BE2C (cell line): ENCODE measurements at regions not wholly inside any gene's neighbourhood (a gene's known extent, or its start where the extent isn't known, plus 50 kb on each side); places are given as distances from the start of the nearest gene placed in this dataset.
"Not testable (repeated sequence)": the region's sequence is repeated elsewhere in the genome, so short reads cannot be mapped to it uniquely, and the experiment has no call there.

Experiments used
- DNase-seq: peaks from one replicate; pipeline ENCODE4 v3.0.0-alpha.2; 2020
- H3K27me3 ChIP-seq: fragments of 250-450 bp; sonication (Bioruptor Pico); 2 replicates; pipeline ENCODE4 v1.5.1; 2020; ENCODE audit warnings: mild to moderate bottlenecking
- H3K36me3 ChIP-seq: fragments of 250-450 bp; sonication (Bioruptor Pico); 2 replicates; pipeline ENCODE4 v1.5.1; 2020; ENCODE audit warnings: mild to moderate bottlenecking
- H3K4me1 ChIP-seq: fragments of 250-450 bp; sonication (Bioruptor Pico); 2 replicates; pipeline ENCODE4 v1.5.1; 2020
- H3K4me3 ChIP-seq: 2 replicates; pipeline ENCODE4 v1.5.1; 2011; ENCODE audit warnings: low read depth, low read length
- H3K9me3 ChIP-seq: fragments of 250-450 bp; sonication (Bioruptor Pico); 2 replicates; pipeline ENCODE4 v1.5.1; 2020
- TF ChIP-seq, protein P1 (sequence below): IDR thresholded peaks from 2 replicates; pipeline ENCODE4 v1.5.1; 2012; ENCODE audit warnings: mild to moderate bottlenecking, low read depth, low read length

DNA sequence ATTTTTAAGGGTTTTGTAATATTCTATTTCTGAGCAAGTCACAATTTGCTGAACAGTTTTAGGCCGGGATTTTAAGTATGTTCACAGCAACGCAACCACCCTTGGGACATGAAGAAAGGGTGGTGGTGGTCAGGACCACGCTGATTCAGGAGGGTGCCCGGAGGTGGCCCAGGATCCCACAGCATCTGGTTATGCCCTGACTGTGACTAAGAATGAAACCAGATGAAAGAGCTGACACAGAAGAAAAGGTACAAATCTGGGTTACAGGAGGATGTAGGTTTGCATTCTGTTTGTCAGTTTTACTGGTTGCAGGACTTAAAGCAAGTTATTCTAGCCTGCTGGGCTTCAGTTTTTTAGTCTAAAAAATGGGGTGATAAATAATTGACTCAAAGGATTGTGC is 279.7 kb downstream of the CCSER2 start:
- H3K36me3 ChIP-seq, result no peaks in the 10 kb centered on the region
- no peak overlapping the region for H3K4me3 ChIP-seq
- H3K4me1 ChIP-seq, result no peaks in the 10 kb centered on the region
- H3K9me3 ChIP-seq, result no peaks in the 10 kb centered on the region
- DNase-seq, result no peak
- TF ChIP-seq, protein P1, sequence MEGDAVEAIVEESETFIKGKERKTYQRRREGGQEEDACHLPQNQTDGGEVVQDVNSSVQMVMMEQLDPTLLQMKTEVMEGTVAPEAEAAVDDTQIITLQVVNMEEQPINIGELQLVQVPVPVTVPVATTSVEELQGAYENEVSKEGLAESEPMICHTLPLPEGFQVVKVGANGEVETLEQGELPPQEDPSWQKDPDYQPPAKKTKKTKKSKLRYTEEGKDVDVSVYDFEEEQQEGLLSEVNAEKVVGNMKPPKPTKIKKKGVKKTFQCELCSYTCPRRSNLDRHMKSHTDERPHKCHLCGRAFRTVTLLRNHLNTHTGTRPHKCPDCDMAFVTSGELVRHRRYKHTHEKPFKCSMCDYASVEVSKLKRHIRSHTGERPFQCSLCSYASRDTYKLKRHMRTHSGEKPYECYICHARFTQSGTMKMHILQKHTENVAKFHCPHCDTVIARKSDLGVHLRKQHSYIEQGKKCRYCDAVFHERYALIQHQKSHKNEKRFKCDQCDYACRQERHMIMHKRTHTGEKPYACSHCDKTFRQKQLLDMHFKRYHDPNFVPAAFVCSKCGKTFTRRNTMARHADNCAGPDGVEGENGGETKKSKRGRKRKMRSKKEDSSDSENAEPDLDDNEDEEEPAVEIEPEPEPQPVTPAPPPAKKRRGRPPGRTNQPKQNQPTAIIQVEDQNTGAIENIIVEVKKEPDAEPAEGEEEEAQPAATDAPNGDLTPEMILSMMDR, result no peak
- 0 out of 2 replicates have a peak, but pooled peaks cover 6% of the 10 kb centered on the region for H3K27me3 ChIP-seq

DNA sequence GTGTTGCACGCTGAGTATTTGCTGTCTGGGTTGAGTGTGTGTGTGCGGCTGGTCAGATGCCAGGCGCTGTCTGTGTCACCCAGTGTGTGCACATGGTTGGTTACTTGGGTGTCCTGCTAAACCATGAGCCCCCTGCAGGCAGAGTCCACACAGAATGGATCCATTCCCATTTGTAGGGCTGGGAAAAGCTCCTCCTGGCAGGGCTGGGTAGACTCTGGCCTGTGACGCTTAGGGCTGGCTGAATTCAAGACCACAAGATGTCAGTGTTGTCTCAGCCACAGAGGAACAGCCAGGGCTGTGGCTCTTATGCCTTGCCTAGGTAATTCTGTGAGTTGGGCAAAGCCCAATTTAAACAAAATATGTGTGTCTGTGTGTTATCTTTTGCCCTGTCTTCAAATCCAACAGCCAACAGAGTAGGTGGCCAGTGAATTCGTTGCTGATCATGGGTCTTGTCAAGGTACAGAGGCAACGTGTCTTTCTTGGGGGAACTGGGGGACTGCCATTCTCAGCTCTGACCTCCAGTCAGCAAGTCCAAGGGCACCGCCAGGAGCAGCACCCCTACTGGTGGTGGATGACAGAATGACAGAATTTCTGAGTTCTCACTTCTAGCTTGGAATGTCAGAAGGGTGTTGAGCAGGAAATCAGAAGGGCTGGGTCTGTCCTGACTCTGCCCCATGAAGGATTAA is 285.1 kb downstream of the CCSER2 start:
- Histone ChIP-seq H3K4me3 (no peak overlapping the region), H3K36me3 (no peaks in the 10 kb centered on the region), H3K4me1 (no peaks in the 10 kb centered on the region), H3K27me3 (0 out of 2 replicates have a peak, but pooled peaks cover 6% of the 10 kb centered on the region), H3K9me3 (no peaks in the 10 kb centered on the region)
- DNase-seq, result peak; percentile 55
- TF ChIP-seq, protein P1, result peak; percentile 64

DNA sequence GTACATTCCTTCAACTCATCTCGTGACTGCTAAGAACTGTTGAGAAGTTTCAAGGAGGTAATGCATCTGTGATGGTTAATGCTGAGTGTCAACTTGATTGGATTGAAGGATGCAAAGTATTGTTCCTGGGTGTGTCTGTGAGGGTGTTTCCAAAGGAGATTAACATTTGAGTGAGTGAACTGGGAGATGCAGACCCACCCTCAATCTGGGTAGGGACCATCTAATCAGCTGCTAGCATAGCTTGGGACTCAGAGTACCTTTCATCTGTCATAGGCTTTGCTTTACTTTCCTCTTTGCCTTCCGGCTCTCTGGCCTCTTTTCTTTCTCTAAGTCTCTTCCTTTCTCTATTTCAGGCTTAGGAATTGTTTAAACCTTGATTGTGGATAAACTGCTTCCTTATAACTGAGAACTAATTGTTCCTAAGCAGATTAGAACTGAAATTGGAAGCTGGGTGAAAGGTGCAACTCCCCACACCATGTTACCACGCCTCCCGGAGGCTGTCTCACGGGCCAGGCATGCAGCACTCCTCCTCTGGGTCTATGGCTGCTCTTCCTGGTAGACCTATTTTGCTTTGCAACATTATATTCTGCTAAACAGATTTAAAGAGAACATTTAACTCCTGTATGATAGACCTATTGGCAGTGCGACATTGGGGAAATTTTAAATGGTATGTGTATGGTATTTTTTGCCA is 298.2 kb downstream of the CCSER2 start:
- no peaks in the 10 kb centered on the region for H3K4me1 ChIP-seq
- no peaks in the 10 kb centered on the region for H3K27me3 ChIP-seq
- no peaks in the 10 kb centered on the region for H3K36me3 ChIP-seq
- no peaks in the 10 kb centered on the region for H3K9me3 ChIP-seq
- TF ChIP-seq, protein P1, result no peak
- no peak for DNase-seq
- H3K4me3 ChIP-seq, result no peak overlapping the region

DNA sequence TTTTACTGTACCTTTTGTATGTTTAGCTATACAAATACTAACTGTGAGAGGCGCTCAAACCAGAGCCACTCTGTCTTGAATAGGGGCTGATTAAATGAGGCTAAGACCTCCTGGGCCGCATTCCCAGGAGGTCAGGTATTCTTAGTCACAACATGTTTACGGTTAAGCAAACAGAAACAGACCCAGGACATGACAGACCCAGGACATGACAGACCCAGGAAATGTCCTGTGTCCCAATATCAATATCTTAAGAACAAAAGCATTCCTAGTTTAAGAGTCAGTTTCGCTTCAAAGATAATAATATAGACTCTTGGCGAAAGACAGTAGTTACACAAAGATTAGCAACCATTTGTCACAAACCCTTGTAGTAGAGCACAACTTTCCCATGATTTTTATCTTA is 304.5 kb downstream of the CCSER2 start:
- TF ChIP-seq, protein P1, result no peak
- Histone ChIP-seq H3K9me3 (no peaks in the 10 kb centered on the region), H3K36me3 (no peaks in the 10 kb centered on the region), H3K4me1 (no peaks in the 10 kb centered on the region), H3K4me3 (no peak overlapping the region), H3K27me3 (no peaks in the 10 kb centered on the region)
- no peak for DNase-seq

DNA sequence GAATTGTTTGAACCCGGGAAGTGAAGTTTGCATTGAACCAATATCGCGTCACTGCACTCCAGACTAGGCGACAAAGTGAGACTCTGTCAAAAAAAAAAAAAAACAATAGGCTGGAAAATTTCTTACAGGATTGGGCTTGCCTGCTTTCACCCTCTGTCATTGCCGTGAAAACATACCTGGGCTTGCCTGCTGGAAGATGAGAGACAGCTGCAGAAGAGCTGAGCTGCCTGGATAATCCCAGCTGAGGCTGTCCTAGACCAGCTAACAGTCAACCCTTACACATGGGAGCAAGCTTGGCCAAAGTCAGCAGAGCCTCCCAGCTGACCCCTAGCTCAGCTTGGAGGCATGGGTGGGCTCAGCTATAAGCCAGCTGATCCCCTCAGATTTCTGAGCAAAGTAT is 306.2 kb downstream of the CCSER2 start:
- no peaks in the 10 kb centered on the region for H3K27me3 ChIP-seq
- DNase-seq, result no peak
- no peak overlapping the region for H3K4me3 ChIP-seq
- no peaks in the 10 kb centered on the region for H3K36me3 ChIP-seq
- no peaks in the 10 kb centered on the region for H3K4me1 ChIP-seq
- TF ChIP-seq, protein P1, result no peak
- H3K9me3 ChIP-seq, result no peaks in the 10 kb centered on the region

DNA sequence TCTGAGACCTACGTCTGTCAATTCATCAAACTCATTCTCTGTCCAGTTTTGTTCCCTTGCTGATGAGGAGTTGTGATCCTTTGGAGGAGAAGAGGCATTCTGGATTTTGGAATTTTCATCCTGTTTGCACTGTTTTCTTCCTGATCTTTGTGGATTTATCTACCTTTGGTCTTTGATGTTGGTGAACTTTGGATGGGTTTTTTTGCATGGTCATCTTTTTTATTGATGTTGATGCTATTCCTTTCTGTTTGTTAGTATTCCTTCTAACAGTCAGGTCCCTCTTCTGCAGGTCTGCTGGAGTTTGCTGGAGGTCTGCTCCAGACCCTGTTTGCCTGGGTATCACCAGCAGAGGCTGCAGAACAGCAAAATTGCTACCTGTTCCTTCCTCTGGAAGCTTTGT is 322.2 kb downstream of the CCSER2 start:
- not testable (repeated sequence) for DNase-seq, H3K9me3 ChIP-seq, H3K4me1 ChIP-seq, H3K36me3 ChIP-seq, H3K27me3 ChIP-seq, H3K4me3 ChIP-seq
